HG03108 (cell line): ENCODE measurements at regions not wholly inside any gene's neighbourhood (a gene's known extent, or its start where the extent isn't known, plus 50 kb on each side); places are given as distances from the start of the nearest gene placed in this dataset.
"Not testable (repeated sequence)": the region's sequence is repeated elsewhere in the genome, so short reads cannot be mapped to it uniquely, and the experiment has no call there.

Experiments used
- ATAC-seq: cut with Tn5 transposase; IDR thresholded peaks from one replicate; pipeline ENCODE4 v1.9.1; 2021; ENCODE audit warnings: moderate library complexity; ENCODE audit not compliant: unreplicated experiment

DNA sequence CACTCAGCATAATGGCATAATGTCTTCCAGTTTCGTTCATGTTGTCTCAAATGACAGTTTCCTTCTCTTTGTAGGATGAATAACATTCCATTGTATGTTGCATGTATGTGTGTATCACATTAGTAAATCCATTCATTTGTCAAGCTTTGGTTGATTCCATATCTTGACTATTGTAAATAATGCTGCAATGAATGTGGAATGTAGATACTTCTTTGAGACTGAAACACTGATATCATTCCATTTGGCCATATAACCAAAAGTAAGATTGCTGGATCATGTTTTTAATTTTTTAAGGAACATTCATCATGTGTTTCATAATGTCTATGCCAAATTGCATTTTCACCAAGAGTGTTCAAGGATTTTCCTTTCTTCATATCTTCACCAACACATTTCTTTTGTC lies 1711.4 kb upstream of the PIK3C3 start:
- ATAC-seq: no peak

GRCh38 chr18:40235836-40236235 lies 1719.2 kb upstream of the PIK3C3 start:
- ATAC-seq: no peak

- no peak for ATAC-seq
Observed at GRCh38 chr18:40235323-40235722, 1719.7 kb upstream of the PIK3C3 start.

DNA sequence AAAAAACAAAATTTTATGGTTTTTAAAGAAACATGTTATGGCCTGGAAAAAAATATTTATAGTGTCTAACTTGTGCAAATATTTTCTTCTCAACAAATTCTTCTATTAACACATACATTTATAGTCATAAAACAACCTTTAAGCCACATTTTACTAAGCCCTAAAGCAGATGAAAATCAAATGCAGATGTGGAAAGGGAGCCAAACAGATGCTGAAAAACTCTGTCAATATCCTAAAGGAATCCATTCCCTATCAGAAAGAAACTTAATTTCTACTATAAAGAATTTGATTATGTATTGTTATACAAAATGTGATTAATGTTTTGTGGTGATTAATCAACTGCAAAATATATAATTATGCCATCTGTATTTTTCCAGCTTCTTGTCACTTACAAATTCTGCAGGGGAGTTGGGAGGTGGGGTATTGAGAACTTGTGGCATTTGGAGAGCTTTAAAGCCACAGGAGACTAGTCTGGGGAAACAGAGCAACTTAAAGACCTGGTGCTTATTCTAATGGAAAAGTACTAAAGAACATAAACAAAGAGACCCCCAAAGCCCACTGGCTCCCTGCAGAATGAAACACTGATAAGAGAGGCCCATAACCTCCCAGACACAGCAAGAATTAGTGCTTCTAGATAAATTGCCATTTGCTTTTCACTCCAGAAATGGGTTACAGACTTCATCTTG lies 1721.0 kb upstream of the PIK3C3 start:
- no peak for ATAC-seq

DNA sequence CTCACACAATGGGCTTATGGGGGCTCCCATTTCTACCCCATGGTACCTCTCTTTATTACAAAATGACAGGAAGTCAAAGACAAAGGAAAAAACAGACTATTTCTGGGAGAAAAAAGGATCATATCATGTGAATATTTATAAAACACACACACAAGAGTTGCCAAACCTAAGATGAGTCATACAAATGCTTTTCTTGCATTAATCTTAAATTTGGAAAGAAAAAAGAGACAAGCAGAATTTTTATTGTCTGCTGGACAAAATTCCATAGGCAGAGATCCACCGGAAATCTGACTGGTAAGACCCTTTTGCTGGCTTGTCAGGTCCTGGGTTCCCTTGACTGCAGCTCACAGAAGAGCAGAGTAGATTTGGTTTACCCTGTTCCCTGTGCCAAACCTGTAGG lies 1732.3 kb upstream of the PIK3C3 start:
- no peak for ATAC-seq

GRCh38 chr18:40216856-40217255 lies 1738.2 kb upstream of the PIK3C3 start:
- no peak for ATAC-seq

GRCh38 chr18:40215979-40216378 lies 1739.1 kb upstream of the PIK3C3 start:
- ATAC-seq: no peak

GRCh38 chr18:40210696-40211095 lies 1744.3 kb upstream of the PIK3C3 start:
- no peak for ATAC-seq

GRCh38 chr18:40208958-40209357 lies 1746.1 kb upstream of the PIK3C3 start:
- ATAC-seq: no peak

- ATAC-seq: no peak
Observed at GRCh38 chr18:40197711-40198110, 1757.3 kb upstream of the PIK3C3 start.

DNA sequence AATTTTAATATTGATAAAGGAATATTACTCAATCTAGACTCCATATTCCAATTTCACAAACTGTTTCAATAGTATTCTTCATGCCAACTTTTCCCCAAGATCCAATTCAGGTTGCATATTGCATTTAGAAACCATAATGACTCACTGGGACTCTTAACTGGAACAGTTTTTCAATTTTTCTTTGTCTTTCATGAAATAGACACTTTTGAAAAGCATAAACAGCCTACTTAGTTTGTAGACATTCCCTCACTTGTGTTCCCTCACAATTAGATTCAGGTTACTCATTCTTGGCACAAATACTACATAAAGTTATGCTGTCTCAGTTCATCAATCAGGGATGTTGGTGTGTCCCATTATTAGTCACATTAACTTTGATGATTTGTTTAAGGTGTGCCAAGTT lies 1768.4 kb upstream of the PIK3C3 start:
- ATAC-seq: no peak

GRCh38 chr18:40179729-40180461 lies 1775.1 kb upstream of the PIK3C3 start:
- no peak for ATAC-seq

- no peak for ATAC-seq
Observed at GRCh38 chr18:40168026-40168425, 1787.0 kb upstream of the PIK3C3 start.

DNA sequence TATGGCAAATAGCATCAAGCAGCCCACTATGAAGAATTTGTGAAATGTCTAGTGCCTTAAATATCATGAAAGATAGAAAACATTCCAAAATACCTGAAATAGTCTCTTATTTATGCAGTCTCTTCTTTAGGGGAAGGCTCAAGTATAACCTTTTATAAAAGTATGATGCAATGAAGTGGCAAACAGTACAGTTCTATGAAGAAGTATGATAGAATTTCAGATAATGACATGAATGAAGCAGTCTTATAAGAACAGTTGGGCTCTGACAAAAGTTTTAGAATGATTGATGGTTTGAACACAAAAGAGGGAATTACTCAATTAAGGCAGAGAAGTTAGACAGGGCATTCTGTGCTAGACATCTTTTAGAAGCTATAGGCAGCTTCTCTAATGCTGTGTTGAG lies 1791.8 kb upstream of the PIK3C3 start:
- no peak for ATAC-seq

- ATAC-seq: no peak
Observed at GRCh38 chr18:40160361-40160760, 1794.7 kb upstream of the PIK3C3 start.

DNA sequence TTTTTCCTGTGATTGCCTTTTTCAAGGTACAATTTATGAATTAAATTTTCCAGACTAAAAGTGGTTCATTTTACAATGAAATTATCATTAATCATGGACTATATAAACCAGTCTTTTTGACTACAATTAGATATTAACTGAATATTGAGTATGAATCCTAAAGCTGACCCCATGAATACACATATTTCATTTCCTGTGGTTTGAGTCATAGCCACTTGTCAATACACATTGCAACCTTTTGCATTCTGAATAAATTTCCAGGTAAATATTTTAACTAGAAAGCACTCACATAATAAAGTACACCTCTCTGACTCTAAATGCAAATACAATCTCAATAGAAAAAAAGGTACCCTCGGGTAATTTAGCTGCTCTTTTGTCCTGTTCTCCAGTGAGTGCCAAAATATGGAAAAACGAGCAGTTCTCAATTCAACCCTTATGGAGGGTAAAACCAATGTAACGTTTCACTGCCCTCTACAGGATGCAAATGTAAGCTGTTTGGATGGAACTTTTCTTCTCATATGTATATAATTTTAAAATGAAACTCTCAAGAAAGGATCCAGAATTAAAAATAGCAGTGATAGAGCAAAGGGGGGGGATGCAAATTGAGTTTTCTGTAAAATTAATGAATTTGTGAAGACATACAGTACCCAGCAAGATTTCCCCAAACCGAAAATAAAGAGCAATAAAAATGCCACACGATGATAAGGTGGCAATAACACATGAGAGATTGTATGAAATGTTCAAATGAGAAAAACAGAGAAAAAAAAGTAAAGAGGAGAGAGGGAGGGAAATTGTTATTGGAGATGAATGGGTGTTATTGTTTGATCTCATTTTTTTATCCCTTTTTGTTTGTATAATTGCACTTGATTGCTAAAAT lies 1795.7 kb upstream of the PIK3C3 start:
- ATAC-seq: no peak

DNA sequence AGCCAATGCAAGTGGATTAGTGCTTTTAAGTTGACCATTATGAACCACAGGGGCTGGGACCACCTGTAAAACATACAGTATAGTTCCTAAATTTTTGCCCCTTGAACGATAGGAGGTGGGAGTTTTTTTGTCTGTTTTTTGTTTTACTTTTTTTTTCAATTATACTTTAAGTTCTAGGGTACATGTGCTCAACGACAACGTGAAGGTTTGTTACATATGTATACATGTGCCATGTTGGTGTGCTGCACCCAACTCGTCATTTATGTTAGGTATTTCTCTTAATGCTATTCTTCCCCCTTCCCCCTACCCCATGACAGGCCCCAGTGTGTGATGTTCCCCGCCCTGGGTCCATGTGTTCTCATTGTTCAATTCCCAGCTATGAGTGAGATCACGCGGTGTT lies 1797.9 kb upstream of the PIK3C3 start:
- ATAC-seq: no peak

- no peak for ATAC-seq
Observed at GRCh38 chr18:40152859-40153258, 1802.2 kb upstream of the PIK3C3 start.

DNA sequence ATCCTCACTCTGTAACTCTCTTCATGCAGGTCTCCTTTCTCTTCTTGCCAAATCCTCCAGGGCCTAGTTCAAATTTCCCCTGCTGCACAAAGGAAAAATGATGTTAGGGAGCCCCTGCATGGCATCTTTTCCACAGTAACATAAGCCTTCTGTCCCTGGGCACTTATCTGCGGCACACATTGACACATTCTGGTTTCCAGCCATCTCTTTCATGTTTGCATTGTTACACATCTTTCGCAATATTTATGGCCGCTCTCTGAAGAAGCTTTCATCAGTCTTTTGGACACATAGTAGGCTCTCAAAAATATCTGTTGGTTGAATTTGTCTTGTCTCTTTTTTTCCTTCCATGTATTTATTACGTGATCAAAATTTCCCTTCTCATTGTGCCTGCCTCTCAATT lies 1806.1 kb upstream of the PIK3C3 start:
- no peak for ATAC-seq

DNA sequence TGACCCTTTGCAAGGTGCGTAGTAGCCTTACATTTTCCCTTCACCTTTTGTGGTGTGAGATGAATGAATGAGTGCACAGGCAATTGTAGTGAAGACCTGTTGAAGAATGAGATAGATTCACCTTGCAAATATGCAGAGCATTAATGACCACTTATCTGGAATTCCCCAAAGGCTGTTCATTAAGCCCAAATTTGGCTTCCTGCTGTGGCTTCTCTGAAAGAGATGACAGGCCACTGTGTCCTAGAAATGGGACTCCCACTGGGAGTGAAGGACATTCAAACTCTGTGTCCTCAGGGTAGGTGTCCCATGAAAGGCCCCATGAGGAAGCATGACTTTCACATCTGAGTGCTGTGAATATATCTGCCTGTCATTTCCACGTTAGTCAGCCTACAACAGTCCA lies 1821.8 kb upstream of the PIK3C3 start:
- ATAC-seq: no peak

- ATAC-seq: not testable (repeated sequence)
Observed at GRCh38 chr18:40132438-40132837, 1822.6 kb upstream of the PIK3C3 start.

GRCh38 chr18:40124107-40124506 lies 1830.9 kb upstream of the PIK3C3 start:
- ATAC-seq: no peak
